ENCODE measurements at regions not wholly inside any gene's neighbourhood (a gene's known extent, or its start where the extent isn't known, plus 50 kb on each side); places are given as distances from the start of the nearest gene placed in this dataset.
"Not testable (repeated sequence)": the region's sequence is repeated elsewhere in the genome, so short reads cannot be mapped to it uniquely, and the experiment has no call there.

DNA sequence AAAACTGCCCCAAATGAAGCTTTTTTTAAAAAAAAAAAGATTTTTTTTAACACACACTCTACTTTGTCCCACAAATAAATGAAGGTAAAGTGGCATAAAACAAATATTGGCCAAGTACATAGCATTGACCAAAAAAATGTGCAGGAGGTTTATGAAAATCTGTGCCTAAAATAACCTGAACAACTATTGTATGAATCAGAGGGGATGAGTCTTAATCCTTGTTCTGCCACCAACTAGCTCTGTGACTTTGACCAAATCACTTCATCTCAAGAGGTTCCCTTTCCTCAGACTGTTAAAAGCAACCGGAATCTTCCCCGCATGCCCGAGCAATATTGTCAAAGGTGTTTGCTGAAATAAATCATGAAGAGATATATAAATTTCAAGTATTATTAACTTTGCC is 150.4 kb upstream of the NEBL start:
- no peak overlapping the region for H3K4me3 ChIP-seq (ENCODE audit: low read depth in 1 of 3, low read length in 3 of 3)
- H3K27me3 ChIP-seq (ENCODE audit: control insufficient read depth in 3 of 3, insufficient read depth in 3 of 3, low read length in 3 of 3) = no peaks in the 10 kb centered on the region
- no peaks in the 10 kb centered on the region for H3K36me3 ChIP-seq (ENCODE audit: control insufficient read depth in 3 of 3, insufficient read depth in 2 of 3, low read depth in 1 of 3, low read length in 3 of 3)
- no peaks in the 10 kb centered on the region for H3K4me1 ChIP-seq (ENCODE audit: control insufficient read depth in 3 of 3, insufficient read depth in 2 of 3, low read depth in 1 of 3, low read length in 2 of 3)
- 94 to 98% (median 95%) methylated on average over 3 of the region's 3 CpGs for WGBS, 3 donors
- no peak for FAIRE-seq
- no peak overlapping the region for H3K27ac ChIP-seq (ENCODE audit: low read depth in 1 of 3, low read length in 2 of 3)
- H3K9me3 ChIP-seq (ENCODE audit: control insufficient read depth in 2 of 2, insufficient read depth in 1 of 2, low read depth in 1 of 2, low read length in 1 of 2) = peaks cover 0 to 2% of the 10 kb centered on the region in 2 donors
- no peak for DNase-seq

DNA sequence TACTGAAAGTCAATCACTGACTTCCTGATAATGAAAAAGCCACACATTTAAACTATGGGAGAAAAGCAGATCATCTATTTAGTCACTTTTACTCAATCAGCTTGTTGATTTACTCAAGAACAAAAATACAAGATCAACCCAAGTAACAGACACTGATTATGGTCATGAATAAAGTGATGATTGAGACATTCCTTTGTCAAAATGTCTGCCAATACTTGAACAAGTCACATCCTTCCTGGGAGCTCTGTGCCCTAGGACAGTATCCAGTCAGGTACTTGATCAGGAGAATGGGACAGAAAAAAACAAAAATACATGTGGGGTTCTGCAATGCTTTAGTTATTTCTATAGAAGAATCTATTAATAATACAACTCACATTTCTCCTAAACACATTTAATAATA is 150.0 kb upstream of the NEBL start:
- no peak for FAIRE-seq
- no peak for DNase-seq
- Histone ChIP-seq H3K9me3 (ENCODE audit: control insufficient read depth in 2 of 2, insufficient read depth in 1 of 2, low read depth in 1 of 2, low read length in 1 of 2) (peaks cover 0 to 2% of the 10 kb centered on the region in 2 donors), H3K27ac (ENCODE audit: low read depth in 1 of 3, low read length in 2 of 3) (no peak overlapping the region), H3K27me3 (ENCODE audit: control insufficient read depth in 3 of 3, insufficient read depth in 3 of 3, low read length in 3 of 3) (no peaks in the 10 kb centered on the region), H3K4me1 (ENCODE audit: control insufficient read depth in 3 of 3, insufficient read depth in 2 of 3, low read depth in 1 of 3, low read length in 2 of 3) (no peaks in the 10 kb centered on the region), H3K36me3 (ENCODE audit: control insufficient read depth in 3 of 3, insufficient read depth in 2 of 3, low read depth in 1 of 3, low read length in 3 of 3) (no peaks in the 10 kb centered on the region), H3K4me3 (ENCODE audit: low read depth in 1 of 3, low read length in 3 of 3) (no peak overlapping the region)

DNA sequence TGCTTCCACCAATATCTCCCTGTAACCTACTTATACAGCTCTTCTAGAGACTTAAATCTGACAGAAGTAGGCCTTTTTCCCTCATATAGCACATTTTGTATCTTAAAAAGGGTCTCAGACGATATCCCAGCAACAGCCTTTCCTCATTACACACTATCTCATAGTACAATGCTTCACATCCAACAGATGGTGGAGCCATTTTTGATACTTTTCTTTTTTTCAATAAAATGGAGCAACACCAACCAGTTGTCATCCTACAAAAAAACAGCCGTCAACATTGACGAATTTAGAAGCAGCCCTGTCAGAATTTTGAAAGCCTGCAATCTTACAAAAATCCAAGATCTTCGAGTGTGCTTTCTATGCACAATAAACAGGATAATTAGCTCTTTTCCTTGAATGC is 145.9 kb upstream of the NEBL start:
- FAIRE-seq (no peak), DNase-seq (no peak)
- no peak overlapping the region for H3K4me3 ChIP-seq (ENCODE audit: low read depth in 1 of 3, low read length in 3 of 3)
- H3K36me3 ChIP-seq (ENCODE audit: control insufficient read depth in 3 of 3, insufficient read depth in 2 of 3, low read depth in 1 of 3, low read length in 3 of 3) = no peaks in the 10 kb centered on the region
- H3K27me3 ChIP-seq (ENCODE audit: control insufficient read depth in 3 of 3, insufficient read depth in 3 of 3, low read length in 3 of 3) = no peaks in the 10 kb centered on the region
- WGBS, 3 donors = 85 to 87% (median 86%) methylated on average over 4 of the region's 4 CpGs
- H3K27ac ChIP-seq (ENCODE audit: low read depth in 1 of 3, low read length in 2 of 3) = no peak overlapping the region
- no peaks in the 10 kb centered on the region for H3K4me1 ChIP-seq (ENCODE audit: control insufficient read depth in 3 of 3, insufficient read depth in 2 of 3, low read depth in 1 of 3, low read length in 2 of 3)
- H3K9me3 ChIP-seq (ENCODE audit: control insufficient read depth in 2 of 2, insufficient read depth in 1 of 2, low read depth in 1 of 2, low read length in 1 of 2) = no peaks in the 10 kb centered on the region

DNA sequence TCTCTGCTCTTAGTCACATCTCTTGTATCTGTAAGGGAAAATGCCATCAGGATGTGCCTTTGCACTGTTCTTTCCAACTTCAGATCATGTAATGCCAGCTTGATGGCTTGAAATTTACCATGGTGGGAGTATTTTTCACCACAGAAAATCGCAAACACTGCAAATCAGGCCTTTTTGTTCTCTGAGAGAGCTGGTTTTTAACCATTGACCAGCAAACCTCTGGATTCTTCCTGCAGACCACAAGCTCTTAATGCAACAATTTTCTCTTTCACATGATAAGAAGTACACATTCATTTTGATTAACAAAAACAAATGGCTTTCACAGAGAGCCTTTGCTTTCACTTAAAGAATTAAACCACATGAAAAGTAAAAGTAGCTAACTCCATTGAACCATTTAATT is 145.4 kb upstream of the NEBL start:
- Histone ChIP-seq H3K36me3 (ENCODE audit: control insufficient read depth in 3 of 3, insufficient read depth in 2 of 3, low read depth in 1 of 3, low read length in 3 of 3) (no peaks in the 10 kb centered on the region), H3K27ac (ENCODE audit: low read depth in 1 of 3, low read length in 2 of 3) (no peak overlapping the region), H3K4me1 (ENCODE audit: control insufficient read depth in 3 of 3, insufficient read depth in 2 of 3, low read depth in 1 of 3, low read length in 2 of 3) (no peaks in the 10 kb centered on the region), H3K27me3 (ENCODE audit: control insufficient read depth in 3 of 3, insufficient read depth in 3 of 3, low read length in 3 of 3) (no peaks in the 10 kb centered on the region), H3K4me3 (ENCODE audit: low read depth in 1 of 3, low read length in 3 of 3) (no peak overlapping the region), H3K9me3 (ENCODE audit: control insufficient read depth in 2 of 2, insufficient read depth in 1 of 2, low read depth in 1 of 2, low read length in 1 of 2) (no peaks in the 10 kb centered on the region)
- 70 to 91% (median 81%) methylated on average over 1 of the region's 1 CpG for WGBS, 3 donors
- no peak for DNase-seq
- FAIRE-seq = no peak

DNA sequence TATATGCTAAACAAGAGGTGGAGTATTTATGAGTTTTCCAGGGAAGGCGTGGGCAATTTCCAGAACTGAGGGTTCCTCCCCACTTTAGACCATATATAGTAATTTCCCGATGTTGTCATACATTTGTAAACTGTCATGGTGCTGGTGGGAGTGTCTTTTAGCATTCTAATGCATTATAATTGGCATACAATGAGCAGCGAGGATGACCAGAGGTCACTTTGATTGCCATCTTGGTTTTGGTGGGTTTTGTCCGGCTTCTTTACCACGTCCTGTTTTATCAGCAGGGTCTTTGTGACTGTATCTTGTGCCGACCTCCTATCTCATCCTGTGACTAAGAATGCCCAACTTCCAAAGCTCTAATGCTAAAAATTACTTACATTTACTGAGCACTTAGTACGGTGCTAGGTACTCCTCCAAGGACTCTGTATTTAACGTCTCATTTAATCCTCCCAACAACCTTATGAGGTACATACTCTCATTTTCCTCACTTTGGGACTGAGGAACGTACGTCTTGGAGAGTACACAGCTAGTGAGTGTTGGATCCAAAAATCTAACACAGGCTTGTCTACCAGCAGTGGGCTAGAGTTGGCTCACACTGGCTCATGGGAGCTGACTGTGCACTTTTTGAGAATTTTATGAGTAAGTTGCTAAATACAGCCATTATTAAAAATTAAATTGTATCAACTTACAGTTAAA is 144.8 kb upstream of the NEBL start:
- no peak for FAIRE-seq
- Histone ChIP-seq H3K27ac (ENCODE audit: low read depth in 1 of 3, low read length in 2 of 3) (no peak overlapping the region), H3K36me3 (ENCODE audit: control insufficient read depth in 3 of 3, insufficient read depth in 2 of 3, low read depth in 1 of 3, low read length in 3 of 3) (no peaks in the 10 kb centered on the region), H3K9me3 (ENCODE audit: control insufficient read depth in 2 of 2, insufficient read depth in 1 of 2, low read depth in 1 of 2, low read length in 1 of 2) (no peaks in the 10 kb centered on the region), H3K27me3 (ENCODE audit: control insufficient read depth in 3 of 3, insufficient read depth in 3 of 3, low read length in 3 of 3) (no peaks in the 10 kb centered on the region), H3K4me3 (ENCODE audit: low read depth in 1 of 3, low read length in 3 of 3) (no peak overlapping the region), H3K4me1 (ENCODE audit: control insufficient read depth in 3 of 3, insufficient read depth in 2 of 3, low read depth in 1 of 3, low read length in 2 of 3) (no peaks in the 10 kb centered on the region)
- no peak for DNase-seq
- WGBS, 3 donors = 83 to 86% (median 84%) methylated on average over 10 of the region's 10 CpGs

DNA sequence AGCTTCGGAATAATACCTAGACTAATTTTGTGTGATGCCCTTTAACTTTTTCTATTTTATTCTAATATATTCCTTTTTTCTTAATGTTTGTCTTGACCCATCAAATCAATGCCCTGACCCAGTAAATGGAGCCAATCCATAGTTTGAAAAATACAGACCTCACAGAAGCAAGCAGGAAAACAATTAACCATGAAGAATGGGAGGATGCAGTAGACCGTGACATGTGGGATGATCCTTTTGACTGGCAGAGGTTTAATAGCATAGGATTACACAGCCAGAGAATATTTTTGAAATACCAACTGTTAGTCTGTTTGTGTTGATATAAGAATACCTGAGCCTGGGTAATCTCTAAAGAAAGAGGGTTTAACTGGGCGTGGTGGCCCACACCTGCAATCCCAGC is 142.6 kb upstream of the NEBL start:
- no peak for DNase-seq

DNA sequence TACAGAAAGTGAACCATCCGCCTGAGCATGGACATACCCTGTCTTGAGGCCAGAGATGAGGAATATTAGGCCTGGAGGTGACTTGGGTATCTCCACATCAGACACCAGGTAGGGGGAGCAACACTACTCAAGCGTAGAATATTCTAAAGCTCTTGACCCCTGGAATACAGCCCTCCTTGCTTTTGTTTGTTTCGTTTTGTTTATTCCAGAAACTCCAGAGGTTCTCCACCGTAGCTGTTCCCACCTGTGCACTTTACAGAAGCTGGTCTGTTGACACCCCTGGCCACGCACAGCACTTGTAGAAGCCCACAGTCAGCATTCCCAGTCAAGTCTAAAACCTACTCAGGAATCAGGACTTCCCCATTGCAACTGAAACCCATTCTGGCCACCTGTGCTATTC is 139.6 kb upstream of the NEBL start:
- DNase-seq (no peak), FAIRE-seq (no peak)
- Histone ChIP-seq H3K4me3 (ENCODE audit: low read depth in 1 of 3, low read length in 3 of 3) (no peak overlapping the region), H3K9me3 (ENCODE audit: control insufficient read depth in 2 of 2, insufficient read depth in 1 of 2, low read depth in 1 of 2, low read length in 1 of 2) (no peaks in the 10 kb centered on the region), H3K27me3 (ENCODE audit: control insufficient read depth in 3 of 3, insufficient read depth in 3 of 3, low read length in 3 of 3) (no peaks in the 10 kb centered on the region), H3K4me1 (ENCODE audit: control insufficient read depth in 3 of 3, insufficient read depth in 2 of 3, low read depth in 1 of 3, low read length in 2 of 3) (no peaks in the 10 kb centered on the region), H3K27ac (ENCODE audit: low read depth in 1 of 3, low read length in 2 of 3) (no peak overlapping the region), H3K36me3 (ENCODE audit: control insufficient read depth in 3 of 3, insufficient read depth in 2 of 3, low read depth in 1 of 3, low read length in 3 of 3) (no peaks in the 10 kb centered on the region)
- WGBS, 3 donors = 63 to 69% (median 69%) methylated on average over 5 of the region's 5 CpGs

More for the DNA sequence above, 142.6 kb upstream of the NEBL start:
- Histone ChIP-seq H3K27me3 (ENCODE audit: control insufficient read depth in 3 of 3, insufficient read depth in 3 of 3, low read length in 3 of 3) (no peaks in the 10 kb centered on the region), H3K36me3 (ENCODE audit: control insufficient read depth in 3 of 3, insufficient read depth in 2 of 3, low read depth in 1 of 3, low read length in 3 of 3) (no peaks in the 10 kb centered on the region), H3K27ac (ENCODE audit: low read depth in 1 of 3, low read length in 2 of 3) (no peak overlapping the region), H3K9me3 (ENCODE audit: control insufficient read depth in 2 of 2, insufficient read depth in 1 of 2, low read depth in 1 of 2, low read length in 1 of 2) (no peaks in the 10 kb centered on the region), H3K4me3 (ENCODE audit: low read depth in 1 of 3, low read length in 3 of 3) (no peak overlapping the region), H3K4me1 (ENCODE audit: control insufficient read depth in 3 of 3, insufficient read depth in 2 of 3, low read depth in 1 of 3, low read length in 2 of 3) (no peaks in the 10 kb centered on the region)
- 85 to 88% (median 88%) methylated on average over 3 of the region's 3 CpGs for WGBS, 3 donors
- FAIRE-seq = no peak

DNA sequence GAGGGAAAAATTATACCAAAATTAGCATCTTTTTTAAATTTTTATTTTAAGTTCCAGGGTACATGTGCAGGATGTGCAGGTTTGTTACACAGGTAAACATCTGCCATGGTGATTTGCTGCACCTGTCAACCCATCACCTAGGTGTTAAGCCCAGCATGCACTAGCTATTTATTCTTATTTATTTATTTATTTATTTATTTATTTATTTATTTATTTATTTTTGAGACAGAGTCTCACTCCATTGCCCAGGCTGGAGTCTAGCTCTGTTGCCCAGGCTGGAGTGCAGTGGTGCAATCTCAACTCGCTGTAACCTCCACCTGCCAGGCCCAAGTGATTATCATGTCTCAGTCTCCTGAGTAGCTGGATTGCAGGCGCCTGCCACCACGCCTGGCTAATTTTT is 137.7 kb upstream of the NEBL start:
- H3K27ac ChIP-seq (ENCODE audit: low read depth in 1 of 3, low read length in 2 of 3); H3K36me3 ChIP-seq (ENCODE audit: control insufficient read depth in 3 of 3, insufficient read depth in 2 of 3, low read depth in 1 of 3, low read length in 3 of 3); FAIRE-seq; H3K4me1 ChIP-seq (ENCODE audit: control insufficient read depth in 3 of 3, insufficient read depth in 2 of 3, low read depth in 1 of 3, low read length in 2 of 3); DNase-seq; H3K4me3 ChIP-seq (ENCODE audit: low read depth in 1 of 3, low read length in 3 of 3); H3K9me3 ChIP-seq (ENCODE audit: control insufficient read depth in 2 of 2, insufficient read depth in 1 of 2, low read depth in 1 of 2, low read length in 1 of 2); H3K27me3 ChIP-seq (ENCODE audit: control insufficient read depth in 3 of 3, insufficient read depth in 3 of 3, low read length in 3 of 3): not testable (repeated sequence)
- 86 to 94% (median 94%) methylated on average over 3 of the region's 3 CpGs for WGBS, 3 donors

DNA sequence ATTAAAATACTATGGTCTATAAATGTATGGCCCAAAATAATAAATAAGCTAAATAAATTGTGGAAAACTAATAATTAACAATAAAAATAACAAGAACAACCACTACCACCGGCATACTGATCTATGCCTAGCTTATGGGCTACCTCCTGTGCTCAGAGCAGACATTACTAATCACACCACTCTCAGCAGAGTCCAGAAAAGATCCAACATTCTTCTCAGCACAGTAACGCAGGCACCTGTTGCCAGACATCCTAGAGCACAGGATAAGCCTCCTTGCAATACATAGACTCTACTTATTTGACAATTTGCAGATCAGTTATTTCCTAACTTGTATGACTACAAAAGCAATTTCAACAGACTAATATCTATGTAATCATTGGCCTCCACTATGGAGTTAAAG is 137.1 kb upstream of the NEBL start:
- 70 to 86% (median 76%) methylated on average over 2 of the region's 2 CpGs for WGBS, 3 donors
- H3K27ac ChIP-seq (ENCODE audit: low read depth in 1 of 3, low read length in 2 of 3) = no peak overlapping the region
- H3K9me3 ChIP-seq (ENCODE audit: control insufficient read depth in 2 of 2, insufficient read depth in 1 of 2, low read depth in 1 of 2, low read length in 1 of 2) = peaks cover 0 to 5% of the 10 kb centered on the region in 2 donors
- peaks cover 0 to 2% (median 0%) of the 10 kb centered on the region in 3 donors for H3K27me3 ChIP-seq (ENCODE audit: control insufficient read depth in 3 of 3, insufficient read depth in 3 of 3, low read length in 3 of 3)
- no peaks in the 10 kb centered on the region for H3K4me1 ChIP-seq (ENCODE audit: control insufficient read depth in 3 of 3, insufficient read depth in 2 of 3, low read depth in 1 of 3, low read length in 2 of 3)
- H3K36me3 ChIP-seq (ENCODE audit: control insufficient read depth in 3 of 3, insufficient read depth in 2 of 3, low read depth in 1 of 3, low read length in 3 of 3) = no peaks in the 10 kb centered on the region
- FAIRE-seq (no peak), DNase-seq (no peak)
- H3K4me3 ChIP-seq (ENCODE audit: low read depth in 1 of 3, low read length in 3 of 3) = no peak overlapping the region

Data from small intestine (tissue), 7 donors.